A673 (cell line): ENCODE measurements at regions not wholly inside any gene's neighbourhood (a gene's known extent, or its start where the extent isn't known, plus 50 kb on each side); places are given as distances from the start of the nearest gene placed in this dataset.

Experiments
- BruUV-seq: library from RNA; stranded (reverse); fragments of 400-500 nt; replicated peaks from 2 replicates; lab custom pipeline; 2021; lab: Mats Ljungman, UMichigan
- CTCF ChIA-PET: fragments of 300-600 bp; sonication (Branson Sonifier 250); formaldehyde crosslinking; loops from one replicate; lab custom pipeline; 2022; ENCODE audit warnings: antibody characterized with exemption; lab: Charles Lee
- POLR2A ChIA-PET: fragments of 300-600 bp; sonication (Branson Sonifier 250); formaldehyde crosslinking; loops from one replicate; lab custom pipeline; 2022; ENCODE audit warnings: antibody characterized with exemption; ENCODE audit not compliant: low non-redundant PET; lab: Charles Lee
- DNase-seq: peaks from one replicate; pipeline ENCODE4 v3.0.0-alpha.2; 2015; ENCODE audit warnings: low spot score
- H3K27ac ChIP-seq: fragments of 200-600 bp; sonication (generic); 2 replicates; pipeline ENCODE4 v1.5.1; 2016; ENCODE audit warnings: mixed run types, low read depth, mild to moderate bottlenecking, mixed read lengths, antibody characterized with exemption, low read length; ENCODE audit not compliant: poor library complexity, severe bottlenecking
- H3K27me3 ChIP-seq: fragments of 200-600 bp; sonication (generic); replicated peaks from 2 replicates; pipeline ENCODE4 v1.6.1; 2017; ENCODE audit warnings: mixed run types, low read depth, mild to moderate bottlenecking, mixed read lengths, antibody characterized with exemption, low read length; ENCODE audit not compliant: insufficient read depth, poor library complexity
- H3K36me3 ChIP-seq: fragments of 200-600 bp; sonication (generic); 2 replicates; pipeline ENCODE4 v1.6.1; 2016; ENCODE audit warnings: mixed run types, mild to moderate bottlenecking, mixed read lengths, antibody characterized with exemption, low read length; ENCODE audit not compliant: insufficient read depth, poor library complexity, severe bottlenecking
- H3K4me1 ChIP-seq: fragments of 200-600 bp; sonication (generic); 2 replicates; pipeline ENCODE4 v1.6.1; 2017; ENCODE audit warnings: mixed run types, mild to moderate bottlenecking, mixed read lengths, antibody characterized with exemption, low read length; ENCODE audit not compliant: insufficient read depth, poor library complexity, severe bottlenecking
- H3K4me3 ChIP-seq: fragments of 200-600 bp; sonication (generic); 2 replicates; pipeline ENCODE4 v1.5.1; 2016; ENCODE audit warnings: low read depth, mixed run types, mild to moderate bottlenecking, mixed read lengths, low read length; ENCODE audit not compliant: poor library complexity, severe bottlenecking
- H3K9me3 ChIP-seq: fragments of 200-600 bp; sonication (generic); 2 replicates; pipeline ENCODE4 v1.6.1; 2016; ENCODE audit warnings: mixed run types, low read depth, mild to moderate bottlenecking, mixed read lengths, antibody characterized with exemption, low read length; ENCODE audit not compliant: poor library complexity, severe bottlenecking
- EZH2 ChIP-seq: fragments of 200-600 bp; sonication (generic); IDR thresholded peaks from 2 replicates; pipeline ENCODE4 v1.6.1; 2017; ENCODE audit warnings: borderline replicate concordance, low read depth, mild to moderate bottlenecking, mixed read lengths, antibody characterized with exemption, low read length; ENCODE audit not compliant: poor library complexity, severe bottlenecking
- intact Hi-C: fragments of 100-400 bp; cut with micrococcal nuclease; formaldehyde crosslinking; loops from one replicate; pipeline ENCODE4 v1.10.0; 2022; ENCODE audit not compliant: unreplicated experiment
- TF ChIP-seq, protein P1 (sequence below): fragments of 300-800, 200-600 bp; sonication (generic); conservative IDR thresholded peaks from 2 replicates; pipeline ENCODE4 v1.5.1; 2017; ENCODE audit warnings: low read depth, mild to moderate bottlenecking, antibody characterized with exemption, low read length, moderate library complexity, mixed read lengths

DNA sequence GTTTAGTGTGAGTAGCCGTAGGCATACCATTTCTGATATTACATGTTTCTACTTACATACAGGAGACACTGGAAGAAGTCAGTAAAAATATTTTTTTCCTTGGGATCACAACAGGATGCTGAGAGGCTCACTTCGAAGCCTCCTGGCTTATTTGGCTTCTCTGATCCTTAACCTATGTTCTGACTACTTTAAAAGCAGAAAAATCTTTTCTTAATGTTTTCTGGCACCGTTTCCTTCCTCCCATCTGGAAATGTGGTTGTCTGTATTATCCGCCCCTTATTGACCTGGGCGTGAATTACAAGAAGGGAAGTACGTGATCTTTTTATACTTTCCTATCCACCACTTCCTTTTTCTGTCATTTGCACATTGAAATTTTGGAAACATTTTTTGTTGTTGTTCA, 379.6 kb downstream of the COL12A1 start:
- CTCF ChIA-PET: no interaction called here
- Histone ChIP-seq H3K9me3 (no peaks in the 10 kb centered on the region), H3K27me3 (no peaks in the 10 kb centered on the region), H3K36me3 (no peaks in the 10 kb centered on the region), H3K4me1 (no peaks in the 10 kb centered on the region), H3K4me3 (no peak overlapping the region), H3K27ac (no peak overlapping the region)
- POLR2A ChIA-PET: no interaction called here
- DNase-seq: no peak
- no peak for TF ChIP-seq EZH2
- TF ChIP-seq, protein P1, sequence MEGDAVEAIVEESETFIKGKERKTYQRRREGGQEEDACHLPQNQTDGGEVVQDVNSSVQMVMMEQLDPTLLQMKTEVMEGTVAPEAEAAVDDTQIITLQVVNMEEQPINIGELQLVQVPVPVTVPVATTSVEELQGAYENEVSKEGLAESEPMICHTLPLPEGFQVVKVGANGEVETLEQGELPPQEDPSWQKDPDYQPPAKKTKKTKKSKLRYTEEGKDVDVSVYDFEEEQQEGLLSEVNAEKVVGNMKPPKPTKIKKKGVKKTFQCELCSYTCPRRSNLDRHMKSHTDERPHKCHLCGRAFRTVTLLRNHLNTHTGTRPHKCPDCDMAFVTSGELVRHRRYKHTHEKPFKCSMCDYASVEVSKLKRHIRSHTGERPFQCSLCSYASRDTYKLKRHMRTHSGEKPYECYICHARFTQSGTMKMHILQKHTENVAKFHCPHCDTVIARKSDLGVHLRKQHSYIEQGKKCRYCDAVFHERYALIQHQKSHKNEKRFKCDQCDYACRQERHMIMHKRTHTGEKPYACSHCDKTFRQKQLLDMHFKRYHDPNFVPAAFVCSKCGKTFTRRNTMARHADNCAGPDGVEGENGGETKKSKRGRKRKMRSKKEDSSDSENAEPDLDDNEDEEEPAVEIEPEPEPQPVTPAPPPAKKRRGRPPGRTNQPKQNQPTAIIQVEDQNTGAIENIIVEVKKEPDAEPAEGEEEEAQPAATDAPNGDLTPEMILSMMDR: no peak
- intact Hi-C loops: no loop called here
- no TSS peak for BruUV-seq

DNA sequence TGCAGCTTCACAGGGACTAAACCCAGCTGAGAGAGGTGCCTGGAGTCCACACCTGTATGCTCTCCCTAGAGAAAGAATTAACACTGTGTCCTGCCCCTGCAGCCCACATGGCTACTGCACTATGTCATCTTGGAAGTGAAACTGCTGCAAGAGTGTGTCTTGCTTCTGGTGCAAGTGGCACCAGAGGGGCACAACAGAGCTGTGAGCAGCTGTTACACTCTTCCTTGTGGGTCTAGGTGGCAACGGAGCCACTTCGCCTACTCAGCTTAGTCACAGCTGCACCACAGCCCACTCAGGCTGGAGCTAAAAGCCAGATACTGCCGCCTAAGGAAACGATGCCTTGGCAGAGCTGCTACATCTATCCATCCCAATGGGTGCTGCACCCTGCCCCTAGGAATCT, 391.4 kb downstream of the COL12A1 start:
- intact Hi-C loops: no loop called here
- no peak overlapping the region for H3K4me3 ChIP-seq
- H3K27me3 ChIP-seq: no peaks in the 10 kb centered on the region
- no peaks in the 10 kb centered on the region for H3K4me1 ChIP-seq
- BruUV-seq: no TSS peak
- no peak for TF ChIP-seq EZH2
- TF ChIP-seq, protein P1: no peak
- no peak overlapping the region for H3K27ac ChIP-seq
- ChIA-PET POLR2A (no interaction called here), CTCF (no interaction called here)
- H3K36me3 ChIP-seq: no peaks in the 10 kb centered on the region
- no peak for DNase-seq
- H3K9me3 ChIP-seq: no peaks in the 10 kb centered on the region

DNA sequence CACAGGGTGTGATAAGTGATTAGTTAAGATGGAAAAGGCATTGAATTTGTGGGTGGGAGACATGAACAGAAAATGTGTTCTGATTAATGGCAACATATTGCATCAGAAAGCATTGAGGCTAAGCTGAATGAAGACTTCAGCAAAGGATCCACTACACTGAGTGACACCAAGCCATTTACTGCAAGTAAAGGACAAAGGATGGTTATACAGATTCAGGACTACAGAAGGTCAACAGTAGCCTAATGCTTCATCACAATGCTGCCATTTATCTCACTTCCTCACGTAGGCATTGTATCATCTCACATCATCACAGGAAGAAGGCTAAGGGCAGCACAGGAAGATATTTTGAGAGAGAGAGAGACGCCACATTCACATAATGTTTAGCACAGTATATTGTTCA, 398.2 kb downstream of the COL12A1 start:
- Histone ChIP-seq H3K4me3 (no peak overlapping the region), H3K4me1 (no peaks in the 10 kb centered on the region), H3K36me3 (no peaks in the 10 kb centered on the region), H3K27me3 (no peaks in the 10 kb centered on the region), H3K9me3 (no peaks in the 10 kb centered on the region), H3K27ac (no peak overlapping the region)
- DNase-seq: no peak
- CTCF ChIA-PET: no interaction called here
- POLR2A ChIA-PET: no interaction called here
- BruUV-seq: no TSS peak
- no peak for TF ChIP-seq EZH2
- TF ChIP-seq, protein P1: no peak
- intact Hi-C loops: no loop called here
